Activated gamma-delta T cell treated with anti-CD3 and anti-CD28 coated beads, Interleukin-2, amount 50 U/mL, for 16 hours (primary cell): ENCODE measurements at regions not wholly inside any gene's neighbourhood (a gene's known extent, or its start where the extent isn't known, plus 50 kb on each side); places are given as distances from the start of the nearest gene placed in this dataset.
A peak's percentile ranks its signal among the peaks of the same experiment; 100 is the strongest.

Experiments
- DNase-seq: peaks from one replicate; pipeline ENCODE4 v3.0.0-alpha.2; 2020; ENCODE audit warnings: low read depth

DNA sequence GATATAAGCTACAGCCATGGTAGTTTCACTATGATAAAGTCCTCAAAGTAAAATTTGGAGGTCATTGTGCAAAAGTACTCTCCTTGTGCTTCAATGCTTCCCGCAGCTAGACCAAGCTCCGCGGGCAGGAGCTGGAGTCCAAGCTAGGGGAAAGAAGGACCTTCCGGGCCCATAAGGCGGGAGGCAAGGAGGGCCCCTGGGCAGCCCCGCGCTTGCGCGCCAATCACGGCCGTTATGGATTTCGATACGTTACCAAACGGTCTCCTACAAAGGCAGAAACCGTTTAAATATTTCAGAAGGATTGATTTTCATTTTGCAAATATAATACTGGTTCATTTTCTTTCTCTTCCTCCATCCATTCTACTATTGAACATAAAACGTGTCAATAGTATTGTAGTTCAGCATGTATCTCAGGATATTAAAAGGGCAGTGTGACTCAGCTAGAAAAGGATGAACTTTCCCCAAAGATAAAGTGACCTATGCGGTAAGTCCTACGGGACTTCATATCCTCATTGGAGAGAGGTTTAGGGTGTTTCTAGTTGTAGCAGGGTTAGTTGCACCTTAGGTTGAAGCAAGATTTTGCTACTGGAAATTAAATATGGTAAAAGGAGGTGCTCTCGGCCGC lies 128.0 kb downstream of the KIF20B start:
- no peak for DNase-seq

GRCh38 chr10:89829887-89830269 lies 128.5 kb downstream of the KIF20B start:
- no peak for DNase-seq

DNA sequence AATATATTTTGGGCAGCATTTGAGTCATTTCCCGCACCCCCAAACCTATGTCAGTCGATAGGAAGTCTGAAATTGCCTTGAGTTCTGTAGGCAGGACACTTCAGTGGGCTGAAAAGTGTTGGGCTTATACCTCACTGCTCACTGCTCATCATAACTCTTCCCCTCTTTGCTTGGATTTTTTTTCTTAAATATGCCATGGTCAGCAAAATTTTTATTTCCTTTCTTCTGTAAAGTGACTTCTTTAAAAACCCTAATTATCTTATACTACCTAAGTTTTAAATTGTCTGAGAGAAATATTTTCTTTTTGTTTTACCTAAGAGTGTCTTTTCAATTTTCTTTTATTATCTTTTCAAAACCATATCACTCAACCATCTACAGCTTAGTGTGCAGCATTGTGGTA lies 129.2 kb downstream of the KIF20B start:
- DNase-seq: no peak

DNA sequence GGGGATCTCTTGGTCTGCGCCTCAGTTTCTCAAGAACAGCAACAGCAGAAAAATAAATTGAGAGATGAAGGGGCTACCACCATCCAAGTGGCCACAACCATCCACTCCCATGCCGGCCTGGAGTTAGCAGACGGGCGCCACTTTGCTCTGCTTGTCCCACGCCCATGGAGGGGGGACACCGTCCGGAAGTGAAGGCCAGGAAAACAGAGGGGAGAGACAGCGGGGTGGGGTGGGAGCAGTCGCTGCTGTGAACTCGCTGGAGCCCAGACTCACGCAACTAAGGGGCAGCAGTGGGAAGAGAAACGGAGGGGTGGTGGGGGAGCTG lies 135.4 kb downstream of the KIF20B start:
- DNase-seq: no peak

DNA sequence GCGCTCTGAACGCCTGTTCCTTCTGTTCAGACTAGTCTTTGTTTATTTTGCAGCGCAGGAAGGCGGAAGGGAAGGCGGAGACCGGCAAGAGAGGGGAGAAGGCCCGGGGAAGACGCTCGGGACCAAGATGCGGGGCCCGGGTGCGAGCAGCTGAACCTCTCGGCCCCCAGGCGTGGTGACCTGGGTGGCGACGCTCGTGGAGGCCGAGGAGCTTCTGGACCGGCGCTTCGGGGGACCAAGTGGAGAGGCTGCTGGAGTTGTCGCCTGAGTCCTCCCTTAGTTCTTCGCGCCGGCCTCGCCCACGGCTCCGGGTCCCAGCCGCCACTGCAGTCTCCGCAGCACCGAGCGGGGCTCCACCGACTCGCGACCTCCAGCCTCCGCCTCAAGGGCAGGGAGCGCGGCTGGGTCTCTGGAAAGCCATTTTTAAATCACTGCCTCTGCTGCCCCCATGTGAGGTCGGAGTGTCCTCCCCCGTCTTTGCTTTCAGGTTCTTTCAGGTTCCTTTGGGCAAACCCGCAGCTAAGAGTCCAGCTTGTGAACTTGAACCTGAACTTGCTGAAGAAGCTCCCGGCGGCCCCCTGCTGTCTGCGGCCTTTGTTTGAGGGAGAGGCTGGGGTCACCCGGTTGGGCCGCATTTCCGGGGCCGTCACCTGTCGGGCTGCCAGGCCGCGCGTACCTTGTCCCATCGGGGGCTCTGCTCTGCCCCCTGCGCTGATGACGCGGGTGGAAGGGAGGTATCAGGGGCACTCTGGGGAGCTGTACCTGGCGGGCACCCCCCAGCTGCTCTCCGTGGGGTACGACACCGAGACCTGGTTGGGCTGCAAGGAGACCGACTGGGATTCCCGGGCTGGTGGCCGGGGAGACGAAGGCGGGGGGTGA lies 136.0 kb downstream of the KIF20B start:
- peak; percentile 13 for DNase-seq

DNA sequence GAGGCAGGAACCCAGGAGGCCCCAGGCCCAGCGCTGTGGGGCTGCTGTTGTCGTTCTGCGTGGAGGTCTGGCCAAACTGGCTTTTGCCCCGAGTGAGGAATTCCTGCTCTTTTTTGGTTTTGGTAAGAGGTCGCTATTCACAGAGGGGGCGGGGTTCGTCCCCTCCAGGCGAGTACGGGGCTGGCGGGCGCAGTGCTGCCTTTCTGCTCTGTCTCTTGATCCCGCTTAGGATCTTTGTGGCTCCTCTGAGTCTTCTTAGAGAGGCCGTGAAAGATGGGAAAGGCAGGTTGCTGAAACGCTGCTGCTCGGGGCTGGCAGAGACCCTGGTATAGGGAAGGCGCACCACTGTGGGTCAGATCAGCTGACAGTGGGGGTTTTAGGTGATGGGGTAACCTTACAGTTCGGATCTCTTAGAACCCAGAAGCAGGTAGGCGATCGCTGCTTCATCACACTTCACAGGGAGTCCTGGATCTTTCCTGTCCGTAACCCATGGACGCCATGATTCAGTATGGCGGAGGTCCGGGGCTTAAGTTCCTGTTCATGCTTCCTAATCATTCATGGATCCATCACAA lies 136.7 kb downstream of the KIF20B start:
- no peak for DNase-seq

DNA sequence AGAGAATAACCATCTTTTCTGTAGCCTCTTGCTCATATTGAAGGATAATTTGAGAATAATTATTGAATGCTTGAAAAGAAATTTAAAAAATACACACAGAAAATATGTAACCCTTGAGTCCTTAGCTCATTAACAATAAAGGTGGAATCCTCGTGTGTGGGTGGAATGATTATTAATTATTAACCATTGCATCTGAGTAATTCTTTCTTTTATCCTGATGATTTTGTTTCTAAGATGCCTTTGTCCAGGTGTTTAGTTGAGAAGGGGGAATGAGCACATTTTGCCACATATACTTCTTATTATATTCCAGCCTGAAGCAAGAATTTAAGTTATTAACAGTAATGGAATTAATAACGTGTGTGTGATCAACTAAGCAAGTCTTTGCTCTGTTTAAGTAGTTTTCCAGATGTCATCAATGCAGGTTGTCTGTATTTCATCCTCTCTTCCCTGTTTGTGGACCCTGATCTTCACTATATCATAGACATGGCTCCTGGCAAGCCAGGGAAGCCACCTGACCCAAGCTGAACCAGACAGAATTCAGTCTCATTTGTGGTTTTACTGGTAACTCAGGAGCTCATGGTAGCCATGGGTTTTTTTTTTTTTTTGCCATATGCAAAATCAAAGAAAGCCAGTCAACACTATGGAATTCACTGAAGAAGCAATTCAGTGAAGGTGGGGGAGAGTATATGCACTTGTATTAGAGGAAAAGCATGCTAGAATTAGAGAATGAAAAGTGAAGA lies 144.3 kb downstream of the KIF20B start:
- DNase-seq: no peak

- no peak for DNase-seq
These were observed 144.9 kb downstream of the KIF20B start for GRCh38 chr10:89846281-89846630.

GRCh38 chr10:89846786-89847185 lies 145.4 kb downstream of the KIF20B start:
- no peak for DNase-seq

GRCh38 chr10:89852872-89853271 lies 151.5 kb downstream of the KIF20B start:
- no peak for DNase-seq

GRCh38 chr10:89853781-89854191 lies 152.4 kb downstream of the KIF20B start:
- DNase-seq: no peak

DNA sequence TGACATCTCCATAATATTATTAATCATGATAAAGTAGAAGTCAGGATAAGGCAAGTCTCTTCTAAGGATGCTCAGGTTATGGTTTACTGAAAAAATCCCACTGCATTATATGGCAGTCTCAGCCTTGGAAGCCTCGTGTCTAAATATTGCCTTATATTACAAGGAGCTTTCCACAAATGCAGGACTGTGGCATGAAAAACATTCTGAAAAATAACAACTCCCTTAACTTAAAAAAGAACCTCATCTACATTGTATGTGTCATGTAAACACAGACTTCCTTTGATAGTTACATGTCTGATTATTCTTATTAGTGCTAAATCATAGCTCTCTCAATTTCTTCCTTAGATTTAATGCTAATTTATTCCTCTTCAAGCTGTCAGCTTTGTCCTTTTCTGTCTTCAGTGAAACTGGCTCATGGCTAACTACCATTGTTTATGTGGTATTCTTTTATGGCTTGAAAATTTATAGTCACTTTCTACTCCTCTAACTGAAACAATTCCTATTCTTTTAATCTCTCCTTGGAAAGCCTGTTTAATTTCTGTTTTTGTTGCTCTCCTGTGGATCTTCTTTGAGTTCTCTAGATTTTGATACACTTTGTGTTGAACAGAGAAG lies 156.1 kb downstream of the KIF20B start:
- no peak for DNase-seq

- DNase-seq: no peak
These were observed 159.8 kb downstream of the KIF20B start for GRCh38 chr10:89861199-89861573.

- no peak for DNase-seq
These were observed 160.4 kb downstream of the KIF20B start for GRCh38 chr10:89861584-89862301.

GRCh38 chr10:89867964-89868363 lies 166.6 kb downstream of the KIF20B start:
- no peak for DNase-seq

- no peak for DNase-seq
These were observed 167.8 kb downstream of the KIF20B start for GRCh38 chr10:89869180-89869579.

GRCh38 chr10:89869592-89870156 lies 168.3 kb downstream of the KIF20B start:
- DNase-seq: no peak

DNA sequence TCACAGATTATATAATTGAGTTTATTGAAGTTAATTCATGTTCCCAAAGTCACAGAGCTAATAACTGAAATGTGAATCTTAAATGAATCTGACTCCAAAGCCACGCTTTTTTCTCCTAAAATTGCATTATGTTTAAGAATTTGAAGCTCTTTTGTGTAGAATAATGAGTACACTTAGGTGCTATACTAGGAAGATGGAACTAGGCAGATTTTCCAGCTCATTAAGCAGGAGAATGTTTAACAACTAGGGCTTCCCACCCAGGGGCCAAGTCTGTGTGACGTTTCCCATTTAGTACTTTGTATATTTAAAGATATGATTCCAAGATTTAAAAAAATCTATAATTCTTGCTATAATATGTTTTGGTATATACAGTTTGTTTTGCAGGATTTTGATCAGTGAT lies 169.5 kb downstream of the KIF20B start:
- DNase-seq: no peak

DNA sequence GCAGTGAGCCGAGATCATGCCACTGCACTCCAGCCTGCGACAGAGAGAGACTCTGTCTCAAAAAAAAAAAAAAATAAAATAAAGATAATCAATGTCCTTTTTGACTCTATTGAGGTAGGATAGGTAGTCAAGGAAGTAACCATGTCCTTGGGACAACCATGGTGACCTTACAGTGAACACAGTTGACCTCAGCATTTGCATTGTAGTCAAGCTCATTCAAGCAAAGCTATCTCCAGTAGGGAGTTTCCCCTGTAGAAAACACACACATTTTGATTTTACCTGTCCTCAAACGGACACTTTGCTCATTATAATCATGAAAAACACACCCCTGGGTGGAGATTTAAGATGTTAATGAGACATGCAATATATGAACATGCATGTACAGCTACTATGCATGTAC lies 171.7 kb downstream of the KIF20B start:
- no peak for DNase-seq

DNA sequence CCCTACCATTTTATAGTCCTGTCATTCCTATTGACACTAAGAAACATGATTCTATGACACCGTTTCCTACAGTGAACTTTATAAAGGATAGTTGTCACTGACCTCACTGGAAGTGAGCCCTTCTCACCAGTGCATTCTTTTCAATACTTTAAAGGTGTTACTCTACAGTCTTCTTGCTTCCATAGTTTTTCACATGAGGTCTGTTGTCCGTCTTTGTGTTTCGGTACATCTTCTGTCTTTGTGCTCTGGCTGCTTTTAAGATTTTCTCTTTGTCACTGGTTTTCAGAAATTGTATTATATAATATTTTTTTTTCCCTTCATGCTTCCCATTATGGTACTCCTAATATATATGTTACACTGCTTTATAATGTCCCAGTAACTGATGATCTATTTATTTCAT lies 174.2 kb downstream of the KIF20B start:
- DNase-seq: no peak

- DNase-seq: no peak
These were observed 177.7 kb downstream of the KIF20B start for GRCh38 chr10:89879121-89879520.

- DNase-seq: no peak
These were observed 186.0 kb downstream of the KIF20B start for GRCh38 chr10:89887406-89887805.
